SU-DHL-6 (cell line): ENCODE measurements at regions not wholly inside any gene's neighbourhood (a gene's known extent, or its start where the extent isn't known, plus 50 kb on each side); places are given as distances from the start of the nearest gene placed in this dataset.

Experiments
- CTCF ChIP-seq: fragments of 200-600 bp; sonication (generic); IDR thresholded peaks from one replicate; pipeline ENCODE4 v1.5.1; 2017; ENCODE audit warnings: antibody characterized with exemption, mild to moderate bottlenecking, low read length, moderate library complexity; ENCODE audit not compliant: insufficient read depth, poor library complexity, severe bottlenecking
- EZH2phosphoT487 ChIP-seq: fragments of 200-600 bp; sonication (generic), shearing (Covaris generic); conservative IDR thresholded peaks from 2 replicates; pipeline ENCODE4 v1.6.1; 2018; ENCODE audit warnings: mild to moderate bottlenecking, antibody characterized with exemption, low read length, moderate library complexity, mixed read lengths

- TF ChIP-seq CTCF (no peak), EZH2phosphoT487 (no peak)
These were observed 121.8 kb upstream of the SPIN1 start for GRCh38 chr9:88266416-88266815.
